Liver (tissue), 3 donors: ENCODE measurements at regions not wholly inside any gene's neighbourhood (a gene's known extent, or its start where the extent isn't known, plus 50 kb on each side); places are given as distances from the start of the nearest gene placed in this dataset.

Experiments used
- FOXA1 ChIP-seq: IDR thresholded peaks from 2 replicates; pipeline ENCODE4 v1.6.1; 2016; ENCODE audit warnings: antibody characterized with exemption
- GABPA ChIP-seq, 2 donors: IDR thresholded peaks in 1 of 2; conservative IDR thresholded peaks in 1 of 2; 2 replicates each; pipeline ENCODE4 v1.6.1; 2016; ENCODE audit warnings: antibody characterized with exemption in 2 of 2, mild to moderate bottlenecking in 1 of 2, moderate library complexity in 1 of 2
- RAD21 ChIP-seq, 2 donors: IDR thresholded peaks; 2 replicates each; pipeline ENCODE4 v1.6.1; 2016; ENCODE audit warnings: antibody characterized with exemption in 2 of 2, mild to moderate bottlenecking in 2 of 2
- SP1 ChIP-seq: IDR thresholded peaks from 2 replicates; pipeline ENCODE4 v1.6.1; 2018; ENCODE audit warnings: antibody characterized with exemption, mild to moderate bottlenecking
- TAF1 ChIP-seq: conservative IDR thresholded peaks from 2 replicates; pipeline ENCODE4 v1.6.1; 2016; ENCODE audit warnings: antibody characterized with exemption, mild to moderate bottlenecking
- YY1 ChIP-seq: IDR thresholded peaks from 2 replicates; pipeline ENCODE4 v1.6.1; 2016; ENCODE audit warnings: antibody characterized with exemption, mild to moderate bottlenecking
- TF ChIP-seq, protein P1 (sequence below): fragments of 150-350 bp; IDR thresholded peaks from 2 replicates; pipeline ENCODE4 v1.5.1; 2017; ENCODE audit warnings: improper control_type of control experiment, low read depth, low read length; ENCODE audit not compliant: missing input control
- TF ChIP-seq, protein P2 (sequence below): IDR thresholded peaks from 2 replicates; pipeline ENCODE4 v1.6.1; 2016; ENCODE audit warnings: antibody characterized with exemption
- TF ChIP-seq, protein P3 (sequence below): IDR thresholded peaks from 2 replicates; pipeline ENCODE4 v1.6.1; 2016; ENCODE audit warnings: antibody characterized with exemption
- TF ChIP-seq, protein P4 (sequence below): IDR thresholded peaks from 2 replicates; pipeline ENCODE4 v1.6.1; 2016; ENCODE audit warnings: antibody characterized with exemption
- donor health status: healthy.
- donor health status: healthy.

DNA sequence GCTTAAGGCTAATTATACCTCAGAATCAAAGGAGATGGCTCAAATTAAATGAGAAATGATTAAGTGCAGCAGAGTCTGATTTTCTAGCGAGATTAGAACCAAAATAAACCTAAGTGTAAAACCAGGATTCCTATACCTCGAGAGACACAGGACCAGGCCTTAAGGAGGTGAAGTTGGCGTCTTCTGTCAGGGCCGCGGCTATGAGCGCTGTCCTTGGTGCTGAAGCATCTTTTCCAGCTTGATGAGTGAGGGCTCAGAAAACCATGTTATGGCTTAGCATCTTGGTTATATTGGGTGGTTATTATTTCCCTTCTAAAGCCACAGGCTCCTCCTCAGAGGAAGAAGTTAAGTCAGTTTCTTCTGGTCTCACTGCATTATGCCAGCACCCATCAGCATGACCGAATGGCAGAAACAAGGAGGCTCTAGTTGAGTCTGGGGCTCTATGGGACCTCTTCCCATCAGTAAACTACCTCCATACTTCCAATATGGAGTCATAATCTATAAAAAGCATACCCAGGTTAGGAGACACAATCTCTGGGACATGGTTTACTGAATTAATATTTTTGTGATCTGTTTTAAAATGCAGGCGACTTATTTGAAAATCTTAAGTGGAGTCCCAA is 120.1 kb upstream of the NMNAT3 start:
- TF ChIP-seq GABPA (IDR thresholded peaks at IDR 0.05 in 1 of 2, conservative IDR thresholded peaks at IDR 0.05 in 1 of 2) (no peak), SP1 (no peak), RAD21 (IDR thresholded peaks at IDR 0.05) (no peak), YY1 (no peak), TAF1 (no peak), FOXA1 (no peak)
- TF ChIP-seq, protein P1, sequence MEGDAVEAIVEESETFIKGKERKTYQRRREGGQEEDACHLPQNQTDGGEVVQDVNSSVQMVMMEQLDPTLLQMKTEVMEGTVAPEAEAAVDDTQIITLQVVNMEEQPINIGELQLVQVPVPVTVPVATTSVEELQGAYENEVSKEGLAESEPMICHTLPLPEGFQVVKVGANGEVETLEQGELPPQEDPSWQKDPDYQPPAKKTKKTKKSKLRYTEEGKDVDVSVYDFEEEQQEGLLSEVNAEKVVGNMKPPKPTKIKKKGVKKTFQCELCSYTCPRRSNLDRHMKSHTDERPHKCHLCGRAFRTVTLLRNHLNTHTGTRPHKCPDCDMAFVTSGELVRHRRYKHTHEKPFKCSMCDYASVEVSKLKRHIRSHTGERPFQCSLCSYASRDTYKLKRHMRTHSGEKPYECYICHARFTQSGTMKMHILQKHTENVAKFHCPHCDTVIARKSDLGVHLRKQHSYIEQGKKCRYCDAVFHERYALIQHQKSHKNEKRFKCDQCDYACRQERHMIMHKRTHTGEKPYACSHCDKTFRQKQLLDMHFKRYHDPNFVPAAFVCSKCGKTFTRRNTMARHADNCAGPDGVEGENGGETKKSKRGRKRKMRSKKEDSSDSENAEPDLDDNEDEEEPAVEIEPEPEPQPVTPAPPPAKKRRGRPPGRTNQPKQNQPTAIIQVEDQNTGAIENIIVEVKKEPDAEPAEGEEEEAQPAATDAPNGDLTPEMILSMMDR, result no peak
- TF ChIP-seq, protein P2, sequence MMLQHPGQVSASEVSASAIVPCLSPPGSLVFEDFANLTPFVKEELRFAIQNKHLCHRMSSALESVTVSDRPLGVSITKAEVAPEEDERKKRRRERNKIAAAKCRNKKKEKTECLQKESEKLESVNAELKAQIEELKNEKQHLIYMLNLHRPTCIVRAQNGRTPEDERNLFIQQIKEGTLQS, result no peak
- TF ChIP-seq, protein P3, sequence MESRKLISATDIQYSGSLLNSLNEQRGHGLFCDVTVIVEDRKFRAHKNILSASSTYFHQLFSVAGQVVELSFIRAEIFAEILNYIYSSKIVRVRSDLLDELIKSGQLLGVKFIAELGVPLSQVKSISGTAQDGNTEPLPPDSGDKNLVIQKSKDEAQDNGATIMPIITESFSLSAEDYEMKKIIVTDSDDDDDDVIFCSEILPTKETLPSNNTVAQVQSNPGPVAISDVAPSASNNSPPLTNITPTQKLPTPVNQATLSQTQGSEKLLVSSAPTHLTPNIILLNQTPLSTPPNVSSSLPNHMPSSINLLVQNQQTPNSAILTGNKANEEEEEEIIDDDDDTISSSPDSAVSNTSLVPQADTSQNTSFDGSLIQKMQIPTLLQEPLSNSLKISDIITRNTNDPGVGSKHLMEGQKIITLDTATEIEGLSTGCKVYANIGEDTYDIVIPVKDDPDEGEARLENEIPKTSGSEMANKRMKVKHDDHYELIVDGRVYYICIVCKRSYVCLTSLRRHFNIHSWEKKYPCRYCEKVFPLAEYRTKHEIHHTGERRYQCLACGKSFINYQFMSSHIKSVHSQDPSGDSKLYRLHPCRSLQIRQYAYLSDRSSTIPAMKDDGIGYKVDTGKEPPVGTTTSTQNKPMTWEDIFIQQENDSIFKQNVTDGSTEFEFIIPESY, result no peak
- TF ChIP-seq, protein P4, sequence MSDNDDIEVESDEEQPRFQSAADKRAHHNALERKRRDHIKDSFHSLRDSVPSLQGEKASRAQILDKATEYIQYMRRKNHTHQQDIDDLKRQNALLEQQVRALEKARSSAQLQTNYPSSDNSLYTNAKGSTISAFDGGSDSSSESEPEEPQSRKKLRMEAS, result no peak
